ENCODE measurements at regions not wholly inside any gene's neighbourhood (a gene's known extent, or its start where the extent isn't known, plus 50 kb on each side); places are given as distances from the start of the nearest gene placed in this dataset.

DNA sequence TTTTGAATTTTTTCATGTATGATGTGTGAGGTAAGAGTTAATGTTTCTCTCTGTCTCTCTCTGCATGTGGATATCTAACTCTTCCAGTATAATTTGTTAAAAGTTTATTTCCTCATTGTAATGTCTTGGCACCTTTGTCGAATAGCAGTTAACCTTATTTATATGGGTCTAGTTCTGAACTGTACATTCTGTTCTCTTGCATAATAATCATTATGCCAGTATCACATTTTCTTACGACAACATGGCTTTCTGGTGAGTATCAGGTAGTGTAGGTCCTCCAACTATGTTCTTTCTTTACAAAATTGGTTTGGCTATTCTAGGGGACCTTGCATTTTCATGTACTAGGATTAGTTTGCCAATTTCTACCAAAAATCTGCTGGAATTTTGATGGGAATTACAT lies 337.0 kb upstream of the FZD8 start:
- TF ChIP-seq, protein P1, sequence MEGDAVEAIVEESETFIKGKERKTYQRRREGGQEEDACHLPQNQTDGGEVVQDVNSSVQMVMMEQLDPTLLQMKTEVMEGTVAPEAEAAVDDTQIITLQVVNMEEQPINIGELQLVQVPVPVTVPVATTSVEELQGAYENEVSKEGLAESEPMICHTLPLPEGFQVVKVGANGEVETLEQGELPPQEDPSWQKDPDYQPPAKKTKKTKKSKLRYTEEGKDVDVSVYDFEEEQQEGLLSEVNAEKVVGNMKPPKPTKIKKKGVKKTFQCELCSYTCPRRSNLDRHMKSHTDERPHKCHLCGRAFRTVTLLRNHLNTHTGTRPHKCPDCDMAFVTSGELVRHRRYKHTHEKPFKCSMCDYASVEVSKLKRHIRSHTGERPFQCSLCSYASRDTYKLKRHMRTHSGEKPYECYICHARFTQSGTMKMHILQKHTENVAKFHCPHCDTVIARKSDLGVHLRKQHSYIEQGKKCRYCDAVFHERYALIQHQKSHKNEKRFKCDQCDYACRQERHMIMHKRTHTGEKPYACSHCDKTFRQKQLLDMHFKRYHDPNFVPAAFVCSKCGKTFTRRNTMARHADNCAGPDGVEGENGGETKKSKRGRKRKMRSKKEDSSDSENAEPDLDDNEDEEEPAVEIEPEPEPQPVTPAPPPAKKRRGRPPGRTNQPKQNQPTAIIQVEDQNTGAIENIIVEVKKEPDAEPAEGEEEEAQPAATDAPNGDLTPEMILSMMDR (IDR thresholded peaks at IDR 0.05): no peak
- TF ChIP-seq EZH2 (IDR thresholded peaks at IDR 0.05; ENCODE audit: borderline replicate concordance, insufficient read depth, low read depth, low read length, poor library complexity, severe bottlenecking): no peak

All from B cell (primary cell).